GM21423 (cell line): ENCODE measurements at regions not wholly inside any gene's neighbourhood (a gene's known extent, or its start where the extent isn't known, plus 50 kb on each side); places are given as distances from the start of the nearest gene placed in this dataset.

Experiments used
- ATAC-seq: cut with Tn5 transposase; IDR thresholded peaks from one replicate; pipeline ENCODE4 v1.9.1; 2021; ENCODE audit warnings: mild to moderate bottlenecking, moderate library complexity; ENCODE audit not compliant: unreplicated experiment

- ATAC-seq, result peak; percentile 87
These were observed 55.5 kb upstream of the SLC8A1 start for GRCh38 chr2:40507432-40507831.

DNA sequence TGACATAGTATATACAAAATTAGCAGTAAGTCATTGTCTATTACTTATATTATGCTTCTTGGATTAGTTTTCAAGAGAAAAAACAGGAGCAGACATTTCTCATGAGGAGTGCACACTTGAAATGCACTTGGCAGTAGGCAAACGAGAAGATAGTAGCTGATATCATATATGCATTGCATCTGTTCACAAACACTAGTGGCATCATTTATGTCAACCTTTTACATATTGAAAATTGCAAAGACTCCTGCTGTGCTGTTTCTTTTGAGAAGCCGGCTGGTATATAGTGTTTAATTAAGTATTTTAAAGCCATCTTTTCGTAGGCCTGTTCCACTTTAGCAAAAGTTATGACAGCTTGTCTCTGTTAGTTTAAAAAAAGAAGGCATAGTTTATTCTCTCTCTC lies 58.4 kb upstream of the SLC8A1 start:
- ATAC-seq, result no peak

DNA sequence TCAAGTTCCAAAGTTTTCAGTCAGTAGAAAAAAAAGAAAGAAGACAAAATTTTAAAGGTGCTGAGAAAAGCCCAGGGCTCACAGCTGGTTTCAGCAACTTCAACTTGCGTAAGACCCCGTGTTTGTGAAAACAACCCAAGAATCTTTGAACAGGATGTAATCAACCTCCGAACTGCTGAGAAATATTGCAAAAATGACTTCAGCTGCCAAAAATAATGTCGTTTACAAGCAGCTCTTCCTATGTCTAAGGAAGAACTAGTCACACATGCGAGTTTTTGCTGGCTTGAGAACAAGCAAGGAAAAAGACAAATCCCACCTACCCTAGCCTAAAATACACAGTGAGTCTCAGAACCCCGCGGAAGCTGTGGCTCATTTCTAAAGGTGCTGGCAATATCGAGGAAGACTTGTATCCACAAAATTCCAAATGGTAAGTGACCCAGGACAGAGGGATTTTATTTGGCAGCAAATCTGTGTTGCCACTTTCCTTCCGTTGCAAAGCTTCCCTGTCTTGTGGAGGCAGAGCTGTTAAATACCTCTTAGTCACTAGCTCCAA lies 59.8 kb upstream of the SLC8A1 start:
- no peak for ATAC-seq

DNA sequence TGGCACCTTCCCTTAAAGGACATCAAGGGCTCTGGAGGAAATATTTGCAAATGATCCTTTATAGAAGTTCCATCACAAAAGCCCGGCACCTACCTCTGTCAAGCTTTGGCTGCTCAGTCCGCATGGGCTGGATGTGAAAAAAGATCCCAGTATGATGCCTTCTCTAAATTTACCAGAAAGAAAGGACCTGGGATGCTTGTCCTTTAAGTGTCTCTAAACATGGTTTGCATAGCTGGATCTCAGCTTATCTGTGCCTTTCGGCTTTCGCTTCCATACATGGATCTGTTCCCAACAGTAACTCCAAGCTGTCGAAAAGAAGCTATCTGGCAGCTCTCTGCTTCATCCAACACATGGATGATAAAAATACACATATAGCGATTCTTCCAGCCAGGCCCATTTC lies 60.4 kb upstream of the SLC8A1 start:
- ATAC-seq, result no peak

DNA sequence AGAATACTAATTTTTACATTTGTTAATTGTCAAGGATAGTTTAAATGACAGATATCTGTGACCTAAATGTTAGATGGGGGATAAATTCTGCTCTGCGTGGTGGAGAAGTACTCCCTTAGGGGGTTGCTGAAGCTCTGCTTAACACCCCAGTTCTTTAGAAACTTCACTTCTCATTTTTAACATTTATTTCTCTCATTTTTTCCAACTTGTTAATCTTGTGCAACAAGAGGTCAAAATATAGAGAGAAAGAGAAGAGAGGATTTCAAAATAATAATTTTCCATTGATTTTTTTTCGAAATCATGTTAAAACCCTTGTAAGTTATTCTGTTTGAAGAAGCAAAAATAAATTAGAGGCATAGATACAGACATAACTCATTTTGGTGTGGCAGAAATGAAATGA lies 61.3 kb upstream of the SLC8A1 start:
- ATAC-seq, result no peak

- no peak for ATAC-seq
These were observed 64.7 kb upstream of the SLC8A1 start for GRCh38 chr2:40516604-40517003.

GRCh38 chr2:40528564-40528963 lies 76.7 kb upstream of the SLC8A1 start:
- no peak for ATAC-seq

- ATAC-seq, result no peak
These were observed 79.5 kb upstream of the SLC8A1 start for GRCh38 chr2:40531359-40531758.

DNA sequence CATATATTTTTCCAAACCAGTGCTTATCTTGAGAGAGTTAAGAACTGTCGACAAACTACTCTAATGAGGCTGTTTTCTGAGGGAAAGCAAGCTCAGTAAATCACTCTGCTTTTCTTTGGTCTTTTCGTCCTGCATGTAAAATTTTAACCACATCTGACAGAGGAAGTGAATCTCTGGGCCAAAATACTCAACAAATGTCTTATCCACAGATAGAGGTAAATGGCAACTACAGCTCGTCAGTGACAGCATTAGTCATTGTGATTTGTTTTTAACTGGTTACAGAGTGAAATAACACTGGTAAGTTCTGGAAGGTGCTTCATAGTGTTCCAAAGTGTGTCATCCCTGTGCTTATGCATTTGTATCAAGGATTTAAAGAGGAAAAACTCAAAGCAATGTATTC lies 82.6 kb upstream of the SLC8A1 start:
- no peak for ATAC-seq

GRCh38 chr2:40535972-40536371 lies 84.1 kb upstream of the SLC8A1 start:
- ATAC-seq, result no peak

DNA sequence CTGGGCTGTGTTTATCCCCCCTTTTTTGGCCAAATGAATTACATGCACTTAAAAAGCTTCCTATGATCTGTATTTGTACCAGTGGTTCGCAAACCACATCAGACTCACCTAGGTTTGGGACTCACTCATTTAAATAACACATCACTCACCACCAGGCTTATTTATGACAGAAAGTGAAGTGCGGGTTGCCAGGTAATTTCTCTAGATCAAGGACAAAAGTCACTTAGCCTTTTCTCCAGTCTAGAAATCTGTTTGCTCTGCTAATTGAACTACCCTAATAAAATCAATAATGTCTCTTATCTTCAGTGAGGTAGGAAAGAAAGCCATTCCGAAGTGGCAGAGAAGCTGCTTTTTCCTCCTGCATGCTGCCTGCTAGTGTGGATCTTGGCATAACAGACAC lies 88.1 kb upstream of the SLC8A1 start:
- ATAC-seq, result no peak

DNA sequence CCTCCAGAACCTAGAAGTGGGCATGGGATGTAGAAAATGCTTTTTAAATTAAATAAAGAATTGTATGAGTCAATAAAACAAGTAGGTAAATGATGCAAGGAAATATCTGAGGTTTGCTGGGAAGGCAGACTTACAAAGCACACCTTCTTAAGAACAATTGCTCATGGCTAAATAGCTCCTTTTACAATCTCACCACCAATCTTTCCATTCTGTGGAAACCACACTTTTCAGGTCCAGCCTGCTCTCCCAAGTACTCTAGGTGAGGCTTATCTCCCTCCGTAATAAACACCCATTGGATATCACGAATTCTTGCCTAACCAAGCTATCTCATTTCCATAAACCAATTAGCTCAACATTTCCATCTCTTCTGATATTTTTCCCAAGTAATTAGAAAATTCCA lies 91.5 kb upstream of the SLC8A1 start:
- no peak for ATAC-seq

DNA sequence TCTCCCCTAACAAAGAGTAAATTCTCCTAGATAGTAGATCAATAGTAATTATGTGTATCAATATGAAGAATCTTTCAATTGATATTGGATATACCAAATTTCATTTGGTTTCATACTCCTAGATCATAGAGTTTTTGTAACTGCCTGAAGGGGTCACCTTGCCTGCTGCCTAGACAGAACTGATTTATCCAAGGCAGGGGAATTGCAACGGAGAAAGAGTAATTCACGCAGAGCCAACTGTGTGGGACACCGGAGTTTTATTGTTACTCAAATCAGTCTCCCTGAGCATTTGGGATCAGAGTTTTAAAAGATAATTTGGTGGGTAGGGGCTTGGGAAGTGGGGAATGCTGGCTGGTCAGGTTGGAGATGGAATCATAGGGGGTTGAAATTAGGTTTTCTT lies 92.2 kb upstream of the SLC8A1 start:
- no peak for ATAC-seq

- no peak for ATAC-seq
These were observed 93.8 kb upstream of the SLC8A1 start for GRCh38 chr2:40545645-40546044.

GRCh38 chr2:40546439-40547191 lies 94.7 kb upstream of the SLC8A1 start:
- ATAC-seq, result no peak

GRCh38 chr2:40548521-40548920 lies 96.6 kb upstream of the SLC8A1 start:
- no peak for ATAC-seq

DNA sequence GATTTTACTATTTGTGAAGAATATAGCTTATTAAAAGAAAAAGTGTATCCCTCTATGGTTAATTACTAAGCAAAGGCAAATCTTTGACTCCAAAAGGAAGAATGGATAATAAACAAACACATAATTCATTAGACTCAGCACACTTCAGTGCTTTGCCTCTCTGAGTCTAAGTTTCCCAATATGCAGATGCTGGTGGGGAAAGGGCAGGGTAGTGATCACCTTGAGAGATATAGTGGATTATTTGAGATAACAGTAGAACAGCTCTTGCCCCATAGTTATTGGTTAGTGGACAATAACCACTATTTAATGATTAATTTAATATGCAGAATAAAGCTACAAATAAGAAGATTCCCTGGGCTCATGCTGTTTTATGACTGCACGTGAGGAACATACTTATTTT lies 98.2 kb upstream of the SLC8A1 start:
- no peak for ATAC-seq

GRCh38 chr2:40551081-40551480 lies 99.2 kb upstream of the SLC8A1 start:
- ATAC-seq, result no peak

DNA sequence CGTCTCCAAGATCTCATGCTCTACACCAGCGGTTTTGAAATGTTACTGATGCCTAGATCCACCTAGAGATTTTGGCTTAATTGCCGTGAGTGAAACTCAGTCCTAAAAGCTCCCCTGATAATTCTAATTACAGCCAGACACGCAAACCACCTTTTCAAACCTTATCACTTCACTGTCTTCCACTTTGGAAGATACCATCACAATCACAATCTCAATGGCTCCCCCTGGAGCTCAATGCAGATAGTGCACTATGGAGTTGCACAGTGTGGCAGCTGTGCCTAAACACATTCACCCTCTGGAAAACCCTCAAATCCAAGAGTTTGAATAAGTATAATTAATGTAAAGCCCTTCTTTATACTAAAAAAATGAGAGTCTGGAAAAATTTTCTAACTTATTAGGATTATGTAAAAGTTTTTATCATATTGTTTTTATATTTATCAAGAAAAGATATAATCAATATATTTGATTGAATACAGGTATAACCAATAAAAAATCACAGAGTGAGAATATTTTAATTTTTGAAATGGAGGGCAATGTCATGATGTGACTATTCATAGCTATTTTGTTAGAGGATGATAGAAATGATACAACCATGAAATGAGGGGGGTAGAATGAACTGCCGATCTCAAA lies 102.9 kb upstream of the SLC8A1 start:
- peak; percentile 84 for ATAC-seq

DNA sequence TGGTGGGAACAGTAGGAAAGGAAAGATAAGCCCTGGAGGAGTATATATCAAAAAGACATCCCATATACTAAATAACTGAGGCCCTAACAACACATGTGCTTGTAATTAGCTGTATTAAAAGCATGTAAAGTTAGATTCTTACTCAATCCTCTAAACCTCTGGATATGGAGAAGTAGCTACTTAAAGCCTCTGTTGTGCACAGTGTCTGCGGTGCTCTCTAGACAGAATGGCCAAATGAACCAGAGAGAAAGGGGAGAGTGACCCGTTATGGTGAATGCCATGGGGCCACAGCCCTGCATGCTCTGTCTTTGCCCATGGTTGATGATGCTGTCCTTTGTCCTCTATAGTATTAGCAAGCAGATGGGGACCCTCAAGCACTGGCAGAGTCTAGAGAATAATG lies 104.4 kb upstream of the SLC8A1 start:
- ATAC-seq, result no peak

- no peak for ATAC-seq
These were observed 104.8 kb upstream of the SLC8A1 start for GRCh38 chr2:40556739-40557138.

DNA sequence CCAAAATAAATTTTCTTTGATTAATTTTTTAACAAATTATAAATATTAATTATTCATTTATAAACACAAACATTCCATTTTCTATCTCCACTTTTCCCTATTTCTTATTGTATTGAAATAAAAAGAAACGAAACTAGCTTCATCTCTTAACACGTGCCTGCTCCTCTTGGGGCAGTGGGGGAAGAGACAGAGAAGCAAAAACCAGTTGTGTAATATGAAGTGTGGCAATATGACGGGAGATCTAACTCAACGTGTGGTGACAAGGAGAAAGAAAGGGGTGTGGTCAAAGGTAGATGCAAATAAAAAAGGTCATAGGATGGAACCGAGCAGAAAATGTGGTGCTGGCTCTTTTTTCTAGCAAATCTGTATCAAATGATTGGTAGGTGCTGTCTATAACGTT lies 106.9 kb upstream of the SLC8A1 start:
- no peak for ATAC-seq

GRCh38 chr2:40559175-40559574 lies 107.3 kb upstream of the SLC8A1 start:
- ATAC-seq, result no peak
